GM10266 (cell line): ENCODE measurements at regions not wholly inside any gene's neighbourhood (a gene's known extent, or its start where the extent isn't known, plus 50 kb on each side); places are given as distances from the start of the nearest gene placed in this dataset.
"Not testable (repeated sequence)": the region's sequence is repeated elsewhere in the genome, so short reads cannot be mapped to it uniquely, and the experiment has no call there.

Source experiments
- DNase-seq: peaks from one replicate; pipeline ENCODE4 v3.0.0; 2012; ENCODE audit errors: extremely low spot score
- TF ChIP-seq, protein P1 (sequence below): IDR thresholded peaks from 2 replicates; pipeline ENCODE4 v1.5.1; 2012; ENCODE audit warnings: mild to moderate bottlenecking, low read depth; ENCODE audit not compliant: control insufficient read depth, insufficient read depth; ENCODE audit errors: missing control alignments

DNA sequence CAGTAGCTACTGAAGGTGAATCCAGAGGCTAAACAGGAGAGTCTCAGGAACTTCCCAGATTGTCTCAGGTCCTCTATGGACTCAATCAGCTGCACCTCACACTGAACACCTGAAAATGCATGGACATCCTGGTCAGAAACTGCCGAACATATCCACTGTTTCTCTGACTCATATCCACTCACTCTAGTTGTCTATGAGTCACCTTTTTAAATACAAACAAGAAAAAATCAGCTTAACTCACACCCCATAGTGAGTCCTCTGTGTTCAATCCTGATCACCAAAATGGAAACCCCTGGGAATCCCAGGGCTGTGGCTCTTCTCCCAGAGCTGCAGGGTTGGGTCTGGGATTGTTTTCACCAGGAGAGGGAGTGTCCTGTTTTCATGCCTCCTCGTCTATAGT, 556.7 kb downstream of the TMEM121 start:
- no peak for DNase-seq
- TF ChIP-seq, protein P1, sequence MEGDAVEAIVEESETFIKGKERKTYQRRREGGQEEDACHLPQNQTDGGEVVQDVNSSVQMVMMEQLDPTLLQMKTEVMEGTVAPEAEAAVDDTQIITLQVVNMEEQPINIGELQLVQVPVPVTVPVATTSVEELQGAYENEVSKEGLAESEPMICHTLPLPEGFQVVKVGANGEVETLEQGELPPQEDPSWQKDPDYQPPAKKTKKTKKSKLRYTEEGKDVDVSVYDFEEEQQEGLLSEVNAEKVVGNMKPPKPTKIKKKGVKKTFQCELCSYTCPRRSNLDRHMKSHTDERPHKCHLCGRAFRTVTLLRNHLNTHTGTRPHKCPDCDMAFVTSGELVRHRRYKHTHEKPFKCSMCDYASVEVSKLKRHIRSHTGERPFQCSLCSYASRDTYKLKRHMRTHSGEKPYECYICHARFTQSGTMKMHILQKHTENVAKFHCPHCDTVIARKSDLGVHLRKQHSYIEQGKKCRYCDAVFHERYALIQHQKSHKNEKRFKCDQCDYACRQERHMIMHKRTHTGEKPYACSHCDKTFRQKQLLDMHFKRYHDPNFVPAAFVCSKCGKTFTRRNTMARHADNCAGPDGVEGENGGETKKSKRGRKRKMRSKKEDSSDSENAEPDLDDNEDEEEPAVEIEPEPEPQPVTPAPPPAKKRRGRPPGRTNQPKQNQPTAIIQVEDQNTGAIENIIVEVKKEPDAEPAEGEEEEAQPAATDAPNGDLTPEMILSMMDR = no peak

- TF ChIP-seq, protein P1 = no peak
- no peak for DNase-seq
Observed at GRCh38 chr14:106087837-106088236, 561.5 kb downstream of the TMEM121 start.

DNA sequence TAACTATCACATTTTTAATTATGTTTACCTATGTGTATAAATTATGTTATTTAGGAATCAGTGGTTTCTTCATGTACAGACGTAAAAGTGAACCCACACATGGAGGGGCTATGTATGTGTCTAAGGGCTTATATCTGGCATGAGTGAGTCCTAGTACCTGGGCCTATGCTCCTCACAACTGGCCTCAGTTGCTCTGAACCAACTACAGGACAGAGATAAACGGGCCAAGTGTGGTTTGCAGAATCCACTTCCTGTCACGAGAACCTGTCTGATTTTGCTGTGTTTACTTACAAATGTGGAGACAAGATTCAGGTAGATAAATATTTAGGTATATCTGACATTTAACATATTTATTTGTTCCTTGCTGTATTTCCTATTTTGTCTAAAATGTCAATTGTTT, 562.5 kb downstream of the TMEM121 start:
- DNase-seq = not testable (repeated sequence)

DNA sequence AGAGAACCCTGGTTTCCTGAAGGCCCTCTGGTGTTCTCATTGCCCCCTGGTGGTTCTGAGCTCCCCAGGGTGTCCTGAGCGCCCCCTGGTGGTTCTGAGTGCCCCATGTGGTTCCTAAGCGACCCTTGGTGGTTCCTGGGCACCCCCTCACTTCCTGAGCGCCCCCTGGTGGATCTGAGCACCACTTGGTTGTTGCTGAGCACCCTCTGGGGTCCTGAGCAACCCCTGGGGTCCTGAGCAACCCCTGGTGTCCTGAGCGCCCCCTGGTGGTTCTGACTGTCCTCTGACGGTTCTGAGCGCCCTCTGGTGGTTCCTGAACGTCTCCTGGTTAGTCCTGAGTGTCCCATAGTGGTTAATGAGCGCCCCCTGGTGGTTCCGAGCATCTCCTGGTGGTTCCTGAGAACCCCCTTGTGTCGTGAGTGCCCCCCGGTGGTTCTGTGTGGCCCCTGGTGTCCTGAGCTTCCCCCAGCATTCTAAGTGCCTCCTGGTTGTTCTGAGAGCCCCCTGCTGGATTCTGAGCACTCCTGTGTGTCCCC, 568.3 kb downstream of the TMEM121 start:
- TF ChIP-seq, protein P1 = no peak
- no peak for DNase-seq

DNA sequence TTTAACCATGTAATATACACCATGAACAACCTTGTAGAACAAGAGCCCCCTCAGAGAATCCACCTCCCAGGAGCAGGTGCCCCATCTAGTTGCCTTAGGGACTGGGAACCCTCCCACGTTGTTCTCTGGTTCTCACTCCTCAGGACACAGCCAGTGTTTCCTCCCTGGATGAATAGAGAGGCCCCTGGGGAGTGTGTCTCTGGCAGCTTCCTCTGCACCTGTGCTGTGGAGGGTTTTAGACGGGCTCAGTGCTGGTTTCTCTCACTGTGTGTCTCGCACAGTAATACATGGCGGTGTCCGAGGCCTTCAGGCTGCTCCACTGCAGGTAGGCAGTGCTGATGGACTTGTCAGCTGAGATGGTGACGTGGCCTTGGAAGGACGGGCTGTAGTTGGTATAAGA, 581.3 kb downstream of the TMEM121 start:
- TF ChIP-seq, protein P1 = no peak
- DNase-seq = no peak

GRCh38 chr14:106109337-106109736, 583.0 kb downstream of the TMEM121 start:
- DNase-seq = no peak
- TF ChIP-seq, protein P1 = no peak

GRCh38 chr14:106115401-106115800, 589.0 kb downstream of the TMEM121 start:
- TF ChIP-seq, protein P1 = no peak
- no peak for DNase-seq

DNA sequence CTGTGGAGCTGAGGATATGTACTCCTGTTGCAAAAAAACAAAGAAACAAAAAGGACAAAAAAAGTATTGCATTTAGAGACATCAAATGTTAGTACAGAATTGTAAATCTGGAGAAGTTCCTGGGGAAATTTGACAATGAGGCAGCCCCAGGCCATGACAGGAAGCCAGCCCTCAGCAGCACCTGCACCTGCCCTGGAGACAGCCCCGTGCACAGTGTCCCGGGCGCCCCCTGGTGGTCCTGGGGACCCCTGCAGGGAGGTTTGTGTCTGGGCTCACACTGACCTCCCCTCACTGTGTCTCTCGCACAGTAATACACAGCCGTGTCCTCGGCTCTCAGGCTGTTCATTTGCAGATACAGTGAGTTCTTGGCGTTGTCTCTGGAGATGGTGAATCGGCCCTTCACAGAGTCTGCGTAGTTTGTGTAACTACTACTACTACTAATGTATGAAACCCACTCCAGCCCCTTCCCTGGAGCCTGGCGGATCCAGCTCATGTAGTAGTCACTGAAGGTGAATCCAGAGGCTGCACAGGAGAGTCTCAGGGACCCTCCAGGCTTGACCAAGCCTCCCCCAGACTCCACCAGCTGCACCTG, 590.1 kb downstream of the TMEM121 start:
- not testable (repeated sequence) for DNase-seq
